H1 (cell line): ENCODE measurements at regions not wholly inside any gene's neighbourhood (a gene's known extent, or its start where the extent isn't known, plus 50 kb on each side); places are given as distances from the start of the nearest gene placed in this dataset.

ENCODE experiments used
- CTCF ChIA-PET: fragments of 300-600 bp; sonication (Branson Sonifier 250); formaldehyde crosslinking; loops from one replicate; lab custom pipeline; 2021; ENCODE audit not compliant: partially characterized antibody; lab: Charles Lee
- POLR2A ChIA-PET: fragments of 300-600 bp; sonication (Branson Sonifier 250); formaldehyde crosslinking; loops from one replicate; lab custom pipeline; 2021; ENCODE audit warnings: inconsistent platforms; ENCODE audit not compliant: partially characterized antibody; lab: Charles Lee
- DNase-seq, 2 experiments: peaks; one replicate each; pipeline versions ENCODE4 v3.0.0 to v3.0.0-alpha.2; 2010 to 2022; ENCODE audit warnings: low spot score in 2 of 2, low read depth in 1 of 2, mixed read lengths in 1 of 2
- FAIRE-seq: peaks from 2 replicates; lab custom pipeline; 2011; peaks lifted over from hg19 to GRCh38; lab: Jason Lieb, UNC
- H2AFZ ChIP-seq: 2 replicates; pipeline ENCODE4 v1.8.1; 2012; ENCODE audit warnings: low read length, inconsistent platforms
- H2AK5ac ChIP-seq: 2 replicates; pipeline ENCODE4 v1.6.1; 2013; ENCODE audit warnings: low read depth, low read length
- H2BK120ac ChIP-seq: replicated peaks from 2 replicates; pipeline ENCODE3; 2013; ENCODE audit warnings: low read depth, low read length, inconsistent platforms
- H2BK12ac ChIP-seq: 2 replicates; pipeline ENCODE4 v1.6.1; 2013; ENCODE audit warnings: low read depth, low read length
- H2BK15ac ChIP-seq: 2 replicates; pipeline ENCODE4 v1.6.1; 2013; ENCODE audit warnings: low read length
- H2BK20ac ChIP-seq: 2 replicates; pipeline ENCODE4 v1.6.1; 2013; ENCODE audit warnings: low read length
- H2BK5ac ChIP-seq: 2 replicates; pipeline ENCODE4 v1.6.1; 2013; ENCODE audit warnings: low read depth, low read length
- H3K14ac ChIP-seq: 2 replicates; pipeline ENCODE4 v1.6.1; 2013; ENCODE audit warnings: inconsistent platforms; ENCODE audit not compliant: insufficient read length
- H3K18ac ChIP-seq: 2 replicates; pipeline ENCODE4 v1.6.1; 2013; ENCODE audit warnings: low read length; ENCODE audit errors: extremely low read depth
- H3K23ac ChIP-seq: 2 replicates; pipeline ENCODE4 v1.6.1; 2013; ENCODE audit warnings: inconsistent platforms; ENCODE audit not compliant: insufficient read length
- H3K23me2 ChIP-seq: 2 replicates; pipeline ENCODE4 v1.6.1; 2013; ENCODE audit warnings: low read depth, low read length
- H3K27ac ChIP-seq: 2 replicates; pipeline ENCODE4 v1.6.1; 2011; ENCODE audit warnings: low read depth, low read length, inconsistent platforms
- H3K27me3 ChIP-seq, 4 experiments: replicated peaks in 1 of 4; 1 replicate in 1 of 4; 2 replicates in 3 of 4; pipeline versions ENCODE4 v1.6.1 to v1.8.1; 2011 to 2013; ENCODE audit warnings: low read length in 3 of 4, mild to moderate bottlenecking in 3 of 4, inconsistent platforms in 2 of 4, mixed read lengths in 2 of 4, moderate library complexity in 1 of 4; ENCODE audit not compliant: control insufficient read depth in 3 of 4, insufficient read depth in 3 of 4; ENCODE audit errors: extremely low read depth in 1 of 4
- H3K36me3 ChIP-seq, 4 experiments: 2 replicates each; pipeline versions ENCODE4 v1.6.1 to v1.8.1; 2011 to 2013; ENCODE audit warnings: mild to moderate bottlenecking in 4 of 4, low read length in 3 of 4, moderate library complexity in 2 of 4, control low read depth in 1 of 4, inconsistent platforms in 1 of 4; ENCODE audit not compliant: insufficient read depth in 4 of 4, control insufficient read depth in 2 of 4
- H3K4ac ChIP-seq: replicated peaks from 2 replicates; pipeline ENCODE3; 2013; ENCODE audit warnings: low read length, low read depth, mixed read lengths, inconsistent platforms; ENCODE audit not compliant: insufficient read length
- H3K4me1 ChIP-seq, 4 experiments: replicated peaks in 1 of 4; 1 replicate in 1 of 4; 2 replicates in 3 of 4; pipeline versions ENCODE4 v1.6.1 to v1.8.1; 2011 to 2013; ENCODE audit warnings: low read length in 3 of 4, inconsistent platforms in 2 of 4, mixed read lengths in 1 of 4; ENCODE audit not compliant: insufficient read depth in 4 of 4, control insufficient read depth in 3 of 4
- H3K4me2 ChIP-seq, 2 experiments: 2 replicates each; pipeline versions ENCODE4 v1.6.1 to v1.8.1; 2011 to 2013; ENCODE audit warnings: low read depth in 2 of 2, low read length in 2 of 2, control low read depth in 1 of 2, inconsistent platforms in 1 of 2, mild to moderate bottlenecking in 1 of 2; ENCODE audit not compliant: insufficient read depth in 1 of 2
- H3K4me3 ChIP-seq, 4 experiments: fragments of 200-600, 300-600 bp in 1 of 4; sonication (generic), shearing (Covaris generic), sonication (Bioruptor Twin) in 1 of 4; 2 replicates each; pipeline versions ENCODE4 v1.5.1 to v1.8.1; 2011 to 2016; ENCODE audit warnings: low read length in 4 of 4, low read depth in 3 of 4, control low read depth in 2 of 4, inconsistent platforms in 2 of 4, mild to moderate bottlenecking in 2 of 4, mixed read lengths in 1 of 4, moderate library complexity in 1 of 4; ENCODE audit not compliant: insufficient read depth in 2 of 4; ENCODE audit errors: extremely low read depth in 1 of 4
- H3K56ac ChIP-seq: replicated peaks from 2 replicates; pipeline ENCODE3; 2013; ENCODE audit warnings: low read depth, mild to moderate bottlenecking, mixed read lengths, low read length, inconsistent platforms; ENCODE audit not compliant: insufficient read length
- H3K79me1 ChIP-seq: 2 replicates; pipeline ENCODE4 v1.6.1; 2013; ENCODE audit warnings: low read depth, low read length, control low read depth
- H3K79me2 ChIP-seq, 2 experiments: 2 replicates each; pipeline versions ENCODE4 v1.6.1 to v1.8.1; 2012 to 2013; ENCODE audit warnings: low read length in 2 of 2, mild to moderate bottlenecking in 2 of 2, inconsistent platforms in 1 of 2; ENCODE audit not compliant: insufficient read depth in 2 of 2, control insufficient read depth in 1 of 2
- H3K9ac ChIP-seq, 4 experiments: replicated peaks in 1 of 4; 1 replicate in 1 of 4; 2 replicates in 3 of 4; pipeline versions ENCODE4 v1.6.1 to v1.8.1; 2011 to 2013; ENCODE audit warnings: low read depth in 3 of 4, low read length in 3 of 4, control low read depth in 2 of 4, mild to moderate bottlenecking in 2 of 4, moderate library complexity in 2 of 4, inconsistent platforms in 1 of 4; ENCODE audit errors: extremely low read depth in 1 of 4
- H3K9me3 ChIP-seq, 2 experiments: 2 replicates each; pipeline versions ENCODE4 v1.6.1 to v1.8.1; 2012 to 2013; ENCODE audit warnings: mild to moderate bottlenecking in 2 of 2, moderate library complexity in 2 of 2, control low read depth in 1 of 2, inconsistent platforms in 1 of 2, low read depth in 1 of 2, low read length in 1 of 2, mixed read lengths in 1 of 2; ENCODE audit not compliant: insufficient read depth in 2 of 2
- H4K20me1 ChIP-seq, 2 experiments: replicated peaks in 1 of 2; 2 replicates each; pipeline versions ENCODE3 to v1.8.1; 2011 to 2013; ENCODE audit warnings: inconsistent platforms in 2 of 2, low read length in 2 of 2, mild to moderate bottlenecking in 1 of 2; ENCODE audit not compliant: insufficient read depth in 2 of 2, control insufficient read depth in 1 of 2
- H4K5ac ChIP-seq: 2 replicates; pipeline ENCODE4 v1.6.1; 2013; ENCODE audit warnings: low read length, low read depth, mixed read lengths, inconsistent platforms; ENCODE audit not compliant: insufficient read length
- H4K8ac ChIP-seq: 2 replicates; pipeline ENCODE4 v1.8.0; 2013; ENCODE audit warnings: mild to moderate bottlenecking, moderate library complexity, low read length, inconsistent platforms; ENCODE audit not compliant: insufficient read depth; ENCODE audit errors: extremely low read depth
- H4K91ac ChIP-seq: replicated peaks from 2 replicates; pipeline ENCODE3; 2013; ENCODE audit warnings: low read length, mixed read lengths, inconsistent platforms; ENCODE audit not compliant: insufficient read length
- CTCF ChIP-seq, 3 experiments: IDR thresholded peaks; 1 replicate in 2 of 3; 2 replicates in 1 of 3; pipeline versions ENCODE4 v1.5.1 to v1.6.1; 2011; ENCODE audit warnings: low read length in 3 of 3, mild to moderate bottlenecking in 3 of 3, inconsistent platforms in 2 of 3, low read depth in 1 of 3, moderate library complexity in 1 of 3; ENCODE audit not compliant: insufficient read depth in 1 of 3; ENCODE audit errors: control extremely low read depth in 1 of 3
- RAD21 ChIP-seq, 2 experiments: IDR thresholded peaks in 1 of 2; conservative IDR thresholded peaks in 1 of 2; 2 replicates each; pipeline ENCODE4 v1.6.1; 2011; ENCODE audit warnings: low read depth in 2 of 2, low read length in 2 of 2, improper control_type of control experiment in 1 of 2, inconsistent platforms in 1 of 2, mild to moderate bottlenecking in 1 of 2, moderate library complexity in 1 of 2
- SRF ChIP-seq: IDR thresholded peaks from 2 replicates; pipeline ENCODE4 v1.6.1; 2011; ENCODE audit warnings: mild to moderate bottlenecking, low read depth, low read length, moderate library complexity
- WGBS, 2 experiments: shearing (Covaris generic) in 1 of 2; methylation state at CpG; one replicate each; pipeline versions ENCODE4 v1.1.6 to v1.1.7; 2013 to 2015; ENCODE audit warnings: low lambda C conversion rate in 2 of 2, mixed read lengths in 2 of 2, inconsistent platforms in 1 of 2, low coverage in 1 of 2, missing lambda C conversion rate in 1 of 2; ENCODE audit not compliant: insufficient replicate concordance in 2 of 2, insufficient coverage in 1 of 2, insufficient read length in 1 of 2; ENCODE audit errors: extremely low coverage in 1 of 2, missing lambda C conversion rate in 1 of 2; 5-methylcytosine and 5-hydroxymethylcytosine counted together

- Histone ChIP-seq H3K27ac (no peak overlapping the region), H4K5ac (no peak overlapping the region), H4K20me1 (no peaks in the 10 kb centered on the region), H3K36me3 (no peaks in the 10 kb centered on the region), H3K18ac (no peak overlapping the region), H3K9me3 (no peaks in the 10 kb centered on the region), H4K91ac (no peak overlapping the region), H3K4me1 (peaks cover 0 to 5% (median 0%) of the 10 kb centered on the region in 4 experiments; a peak in 2 of 7 replicates), H3K23ac (no peak overlapping the region), H2BK5ac (no peak overlapping the region), H2BK12ac (no peak overlapping the region), H2AFZ (no peak overlapping the region), H3K23me2 (no peaks in the 10 kb centered on the region), H3K27me3 (no peaks in the 10 kb centered on the region), H3K14ac (no peak overlapping the region), H3K79me2 (no peaks in the 10 kb centered on the region), H2BK120ac (no peak overlapping the region), H3K4me2 (no peak overlapping the region), H3K9ac (no peak overlapping the region), H3K79me1 (no peaks in the 10 kb centered on the region), H4K8ac (no peak overlapping the region), H3K4ac (no peak overlapping the region), H3K4me3 (no peak overlapping the region), H2BK20ac (no peak overlapping the region), H2BK15ac (no peak overlapping the region), H3K56ac (no peak overlapping the region), H2AK5ac (no peak overlapping the region)
- TF ChIP-seq SRF (no peak), CTCF (IDR thresholded peaks at IDR 0.05; ENCODE audit: control extremely low read depth in 1 of 3, insufficient read depth in 1 of 3, low read depth in 1 of 3, low read length in 3 of 3) (peak in 2 of 3 experiments; percentile 28 to 68; a peak in 2 of 4 replicates), RAD21 (IDR thresholded peaks at IDR 0.05 in 1 of 2, conservative IDR thresholded peaks at IDR 0.05 in 1 of 2; ENCODE audit: low read depth in 2 of 2, low read length in 2 of 2) (peak; percentile 71 to 72)
- POLR2A ChIA-PET = no interaction called here
- FAIRE-seq (no peak), DNase-seq (no peak)
- CTCF ChIA-PET = interaction anchor here (0.6 to 5.4 kb wide), 29 partner anchors 8 to 503 kb away, joined by 3 to 52 read pairs (median 5); no protein-coding TSS in a partner anchor
- WGBS, 2 experiments = 21% methylated on average over 1 of the region's 1 CpG; no CpG with 5 or more reads in 1 of the 2 experiments
Observed at GRCh38 chr10:29130190-29130673, 158.6 kb upstream of the LYZL1 start.
